ENCODE measurements at regions not wholly inside any gene's neighbourhood (a gene's known extent, or its start where the extent isn't known, plus 50 kb on each side); places are given as distances from the start of the nearest gene placed in this dataset.

DNA sequence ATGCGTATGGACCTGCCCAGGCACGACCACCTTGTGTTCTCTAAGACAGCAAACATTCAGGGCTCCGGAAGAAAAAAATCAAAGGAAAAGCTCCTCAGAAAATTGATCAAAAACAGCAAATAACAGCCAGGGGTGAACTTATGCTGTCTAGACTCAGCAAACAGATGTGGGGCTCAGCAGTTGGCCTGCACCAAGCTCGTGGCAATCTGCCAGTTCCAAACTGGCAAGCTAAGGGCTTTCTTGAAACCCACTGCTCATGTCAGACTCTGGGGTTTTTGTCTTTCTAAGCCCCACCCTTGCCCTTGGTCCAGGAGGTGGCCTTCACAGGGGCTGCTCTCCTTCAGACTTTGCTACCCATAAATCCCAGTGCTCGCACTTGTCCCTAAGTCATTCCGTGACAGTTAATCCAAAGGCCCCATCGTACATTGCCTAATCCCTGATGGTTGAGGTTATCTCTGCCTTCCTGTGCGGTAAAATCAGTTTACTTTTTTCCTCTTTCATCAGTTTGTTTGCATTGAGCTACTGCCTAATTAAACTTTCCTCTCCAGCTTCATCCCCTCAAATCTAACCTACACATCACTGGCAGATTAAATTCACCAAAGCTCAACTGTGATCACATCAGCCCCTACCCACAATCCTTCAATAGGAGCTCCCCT, 408.0 kb downstream of the LRATD1 start:
- Histone ChIP-seq H3K27ac (no peak overlapping the region), H3K36me3 (no peaks in the 10 kb centered on the region), H3K27me3 (no peaks in the 10 kb centered on the region), H3K4me1 (peaks cover 0 to 10% of the 10 kb centered on the region in 2 donors), H3K4me3 (no peak overlapping the region), H3K9me3 (no peaks in the 10 kb centered on the region)
- TF ChIP-seq, protein P1, sequence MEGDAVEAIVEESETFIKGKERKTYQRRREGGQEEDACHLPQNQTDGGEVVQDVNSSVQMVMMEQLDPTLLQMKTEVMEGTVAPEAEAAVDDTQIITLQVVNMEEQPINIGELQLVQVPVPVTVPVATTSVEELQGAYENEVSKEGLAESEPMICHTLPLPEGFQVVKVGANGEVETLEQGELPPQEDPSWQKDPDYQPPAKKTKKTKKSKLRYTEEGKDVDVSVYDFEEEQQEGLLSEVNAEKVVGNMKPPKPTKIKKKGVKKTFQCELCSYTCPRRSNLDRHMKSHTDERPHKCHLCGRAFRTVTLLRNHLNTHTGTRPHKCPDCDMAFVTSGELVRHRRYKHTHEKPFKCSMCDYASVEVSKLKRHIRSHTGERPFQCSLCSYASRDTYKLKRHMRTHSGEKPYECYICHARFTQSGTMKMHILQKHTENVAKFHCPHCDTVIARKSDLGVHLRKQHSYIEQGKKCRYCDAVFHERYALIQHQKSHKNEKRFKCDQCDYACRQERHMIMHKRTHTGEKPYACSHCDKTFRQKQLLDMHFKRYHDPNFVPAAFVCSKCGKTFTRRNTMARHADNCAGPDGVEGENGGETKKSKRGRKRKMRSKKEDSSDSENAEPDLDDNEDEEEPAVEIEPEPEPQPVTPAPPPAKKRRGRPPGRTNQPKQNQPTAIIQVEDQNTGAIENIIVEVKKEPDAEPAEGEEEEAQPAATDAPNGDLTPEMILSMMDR (IDR thresholded peaks at IDR 0.05 in 4 of 5, conservative IDR thresholded peaks at IDR 0.05 in 1 of 5) = no peak
- ATAC-seq (no peak), DNase-seq (no peak)
- in situ Hi-C loops (cut with MboI; ENCODE audit: low sequenced_read_pairs in 4 of 4) (no loop called here), intact Hi-C loops (cut with DNase I; ENCODE audit: low total_unique reads) (no loop called here)

DNA sequence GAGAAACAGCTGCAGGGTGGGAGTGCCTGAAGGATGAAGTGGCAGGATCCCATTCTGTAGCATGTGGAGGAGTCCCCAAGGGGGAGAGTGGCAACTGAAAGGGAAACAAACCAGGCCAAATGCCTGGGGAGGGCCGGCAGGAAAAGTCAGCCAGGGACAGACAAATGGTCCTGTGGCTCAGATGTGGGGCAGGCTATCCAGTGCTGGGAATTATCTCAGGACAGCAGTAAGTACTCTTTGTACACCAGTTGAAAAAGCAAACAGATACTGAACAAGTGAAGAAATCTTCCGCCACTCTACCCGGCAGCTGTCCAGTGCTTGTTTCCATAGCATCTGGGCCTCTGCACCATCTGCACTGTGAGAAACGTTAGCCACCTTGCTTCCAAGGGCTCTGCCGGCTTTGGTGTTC, 408.9 kb downstream of the LRATD1 start:
- in situ Hi-C loops (cut with MboI; ENCODE audit: low sequenced_read_pairs in 4 of 4) (no loop called here), intact Hi-C loops (cut with DNase I; ENCODE audit: low total_unique reads) (no loop called here)
- Histone ChIP-seq H3K4me1 (peaks cover 0 to 10% of the 10 kb centered on the region in 2 donors), H3K4me3 (no peak overlapping the region), H3K27me3 (no peaks in the 10 kb centered on the region), H3K36me3 (no peaks in the 10 kb centered on the region), H3K27ac (no peak overlapping the region), H3K9me3 (no peaks in the 10 kb centered on the region)
- ATAC-seq (peak; percentile 49 to 67), DNase-seq (peak; percentile 17 to 23)
- TF ChIP-seq POLR2A (IDR thresholded peaks at IDR 0.05) = no peak

DNA sequence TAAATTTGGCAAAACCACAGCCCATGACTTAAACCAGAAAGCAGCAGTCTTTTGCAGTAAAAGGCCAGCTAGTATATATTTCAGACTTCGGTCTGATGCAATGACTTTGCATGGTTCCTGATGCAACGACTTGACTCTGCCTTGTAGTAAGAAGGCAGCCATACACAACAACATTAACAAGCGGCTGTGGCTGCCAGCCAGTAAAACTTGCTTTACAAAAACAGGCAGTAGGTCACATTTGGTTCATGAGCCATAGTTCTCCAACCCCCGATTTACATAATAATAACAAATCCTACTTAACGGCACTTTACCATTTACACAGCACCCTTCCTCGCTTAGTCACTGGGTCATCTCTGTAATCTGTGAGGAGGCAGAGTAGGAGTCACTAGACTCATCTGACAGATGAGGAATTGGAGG, 410.3 kb downstream of the LRATD1 start:
- intact Hi-C loops (cut with DNase I; ENCODE audit: low total_unique reads) (no loop called here), in situ Hi-C loops (cut with MboI; ENCODE audit: low sequenced_read_pairs in 4 of 4) (no loop called here)
- no peak for TF ChIP-seq POLR2A (IDR thresholded peaks at IDR 0.05)
- TF ChIP-seq, protein P1 (IDR thresholded peaks at IDR 0.05 in 4 of 5, conservative IDR thresholded peaks at IDR 0.05 in 1 of 5) = no peak
- Histone ChIP-seq H3K27ac (no peak overlapping the region), H3K9me3 (no peaks in the 10 kb centered on the region), H3K36me3 (no peaks in the 10 kb centered on the region), H3K4me1 (peaks cover 0 to 10% of the 10 kb centered on the region in 2 donors), H3K4me3 (no peak overlapping the region), H3K27me3 (no peaks in the 10 kb centered on the region)
- DNase-seq (no peak), ATAC-seq (no peak)

DNA sequence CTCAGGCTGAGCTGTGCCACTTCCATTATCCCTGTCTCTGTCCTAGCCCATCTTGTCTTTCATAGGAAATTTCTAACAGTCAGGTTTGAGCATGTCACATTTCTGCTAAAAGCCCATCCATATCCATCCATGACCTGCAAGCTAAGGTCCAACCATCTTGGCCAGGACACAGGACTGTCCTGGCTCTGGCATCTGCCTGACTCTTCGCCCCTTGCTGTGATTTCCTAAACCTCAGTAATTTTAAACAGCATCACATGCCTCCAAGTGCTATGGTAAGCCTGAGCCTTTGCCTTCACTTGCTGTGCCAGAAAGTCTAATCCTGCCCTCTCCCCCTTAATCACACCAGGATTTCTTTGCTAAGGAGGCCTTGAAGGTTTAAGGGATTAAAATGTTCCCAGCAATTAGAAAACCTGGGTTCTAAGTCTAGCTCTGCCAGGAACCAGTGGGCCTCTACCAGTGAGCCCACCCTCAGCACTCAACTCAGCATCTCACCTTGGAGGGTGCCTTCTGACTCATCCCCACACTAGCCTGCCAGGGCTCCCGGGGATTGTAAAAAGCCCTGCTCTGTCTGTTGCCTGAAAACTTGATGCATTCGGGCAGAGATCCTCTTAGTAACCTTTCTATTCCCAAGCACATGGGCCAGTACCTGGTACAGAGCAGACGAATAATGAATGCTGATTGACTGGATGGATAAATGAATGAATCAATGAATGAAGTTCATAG, 411.0 kb downstream of the LRATD1 start:
- peaks cover 0 to 10% of the 10 kb centered on the region in 2 donors for H3K4me1 ChIP-seq
- in situ Hi-C loops (cut with MboI; ENCODE audit: low sequenced_read_pairs in 4 of 4) (no loop called here), intact Hi-C loops (cut with DNase I; ENCODE audit: low total_unique reads) (no loop called here)
- no peak overlapping the region for H3K27ac ChIP-seq
- TF ChIP-seq POLR2A (IDR thresholded peaks at IDR 0.05) = no peak
- TF ChIP-seq, protein P1 (IDR thresholded peaks at IDR 0.05 in 4 of 5, conservative IDR thresholded peaks at IDR 0.05 in 1 of 5) = no peak
- H3K4me3 ChIP-seq = no peak overlapping the region
- H3K36me3 ChIP-seq = no peaks in the 10 kb centered on the region
- no peak for ATAC-seq
- H3K9me3 ChIP-seq = no peaks in the 10 kb centered on the region
- DNase-seq = no peak
- H3K27me3 ChIP-seq = no peaks in the 10 kb centered on the region

DNA sequence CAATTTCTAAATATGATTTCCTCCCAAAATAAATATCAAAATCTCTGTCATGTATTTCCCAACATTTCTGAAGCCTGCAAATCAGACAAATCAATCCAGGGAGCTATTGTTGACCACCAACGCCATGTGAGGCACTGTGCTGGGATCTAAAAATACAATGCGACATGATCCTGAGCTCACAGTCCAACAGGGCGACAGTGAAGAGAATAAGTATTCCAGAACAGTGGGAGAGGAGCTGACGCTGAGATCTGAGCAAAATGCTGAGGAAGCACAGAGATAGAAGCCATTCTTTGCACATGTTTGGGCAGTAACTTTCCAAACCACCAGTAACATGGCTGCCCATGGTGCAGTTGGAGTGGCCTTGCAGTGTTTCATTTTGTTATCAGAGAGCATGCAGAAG, 412.5 kb downstream of the LRATD1 start:
- in situ Hi-C loops (cut with MboI; ENCODE audit: low sequenced_read_pairs in 4 of 4) = no loop called here

More for the DNA sequence above, 412.5 kb downstream of the LRATD1 start:
- Histone ChIP-seq H3K4me1 (peaks cover 0 to 10% of the 10 kb centered on the region in 2 donors), H3K27me3 (no peaks in the 10 kb centered on the region), H3K27ac (no peak overlapping the region), H3K9me3 (no peaks in the 10 kb centered on the region), H3K4me3 (no peak overlapping the region), H3K36me3 (no peaks in the 10 kb centered on the region)
- no peak for TF ChIP-seq POLR2A (IDR thresholded peaks at IDR 0.05)
- TF ChIP-seq, protein P1 (IDR thresholded peaks at IDR 0.05 in 4 of 5, conservative IDR thresholded peaks at IDR 0.05 in 1 of 5) = no peak
- no peak for ATAC-seq
- intact Hi-C loops (cut with DNase I; ENCODE audit: low total_unique reads) = no loop called here
- no peak for DNase-seq

All from gastrocnemius medialis (tissue), 4 donors.